ENCODE measurements at regions not wholly inside any gene's neighbourhood (a gene's known extent, or its start where the extent isn't known, plus 50 kb on each side); places are given as distances from the start of the nearest gene placed in this dataset.

DNA sequence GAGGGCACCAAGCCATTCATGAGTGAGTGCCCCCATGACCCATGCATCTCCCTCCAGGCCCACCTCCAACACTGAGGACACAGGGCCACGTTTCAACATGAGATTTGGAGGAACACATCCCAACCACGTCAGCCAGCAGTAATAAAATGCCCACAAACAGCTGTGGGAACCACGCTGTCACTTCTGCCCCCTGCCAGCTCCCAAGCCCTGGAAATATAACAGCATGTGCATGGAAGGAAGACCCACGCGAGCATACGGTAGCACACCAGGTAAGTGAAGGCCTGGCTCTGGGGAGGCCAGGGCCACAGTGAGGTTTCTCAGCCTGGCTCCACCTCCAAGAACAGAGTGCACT, 168.9 kb upstream of the PFKP start:
- no peak for TF ChIP-seq CTCF (IDR thresholded peaks at IDR 0.05)
- TF ChIP-seq, protein P1, sequence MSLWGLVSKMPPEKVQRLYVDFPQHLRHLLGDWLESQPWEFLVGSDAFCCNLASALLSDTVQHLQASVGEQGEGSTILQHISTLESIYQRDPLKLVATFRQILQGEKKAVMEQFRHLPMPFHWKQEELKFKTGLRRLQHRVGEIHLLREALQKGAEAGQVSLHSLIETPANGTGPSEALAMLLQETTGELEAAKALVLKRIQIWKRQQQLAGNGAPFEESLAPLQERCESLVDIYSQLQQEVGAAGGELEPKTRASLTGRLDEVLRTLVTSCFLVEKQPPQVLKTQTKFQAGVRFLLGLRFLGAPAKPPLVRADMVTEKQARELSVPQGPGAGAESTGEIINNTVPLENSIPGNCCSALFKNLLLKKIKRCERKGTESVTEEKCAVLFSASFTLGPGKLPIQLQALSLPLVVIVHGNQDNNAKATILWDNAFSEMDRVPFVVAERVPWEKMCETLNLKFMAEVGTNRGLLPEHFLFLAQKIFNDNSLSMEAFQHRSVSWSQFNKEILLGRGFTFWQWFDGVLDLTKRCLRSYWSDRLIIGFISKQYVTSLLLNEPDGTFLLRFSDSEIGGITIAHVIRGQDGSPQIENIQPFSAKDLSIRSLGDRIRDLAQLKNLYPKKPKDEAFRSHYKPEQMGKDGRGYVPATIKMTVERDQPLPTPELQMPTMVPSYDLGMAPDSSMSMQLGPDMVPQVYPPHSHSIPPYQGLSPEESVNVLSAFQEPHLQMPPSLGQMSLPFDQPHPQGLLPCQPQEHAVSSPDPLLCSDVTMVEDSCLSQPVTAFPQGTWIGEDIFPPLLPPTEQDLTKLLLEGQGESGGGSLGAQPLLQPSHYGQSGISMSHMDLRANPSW (CRISPR knock-in tag; conservative IDR thresholded peaks at IDR 0.05; ENCODE audit: low read depth): no peak
- TF ChIP-seq TCF7 (CRISPR knock-in tag; IDR thresholded peaks at IDR 0.05; ENCODE audit: low read depth): no peak
- TF ChIP-seq MAX (CRISPR knock-in tag; IDR thresholded peaks at IDR 0.05): no peak
- TF ChIP-seq ZNF396 (CRISPR knock-in tag; IDR thresholded peaks at IDR 0.05; ENCODE audit: borderline replicate concordance): no peak
- TF ChIP-seq, protein P2, sequence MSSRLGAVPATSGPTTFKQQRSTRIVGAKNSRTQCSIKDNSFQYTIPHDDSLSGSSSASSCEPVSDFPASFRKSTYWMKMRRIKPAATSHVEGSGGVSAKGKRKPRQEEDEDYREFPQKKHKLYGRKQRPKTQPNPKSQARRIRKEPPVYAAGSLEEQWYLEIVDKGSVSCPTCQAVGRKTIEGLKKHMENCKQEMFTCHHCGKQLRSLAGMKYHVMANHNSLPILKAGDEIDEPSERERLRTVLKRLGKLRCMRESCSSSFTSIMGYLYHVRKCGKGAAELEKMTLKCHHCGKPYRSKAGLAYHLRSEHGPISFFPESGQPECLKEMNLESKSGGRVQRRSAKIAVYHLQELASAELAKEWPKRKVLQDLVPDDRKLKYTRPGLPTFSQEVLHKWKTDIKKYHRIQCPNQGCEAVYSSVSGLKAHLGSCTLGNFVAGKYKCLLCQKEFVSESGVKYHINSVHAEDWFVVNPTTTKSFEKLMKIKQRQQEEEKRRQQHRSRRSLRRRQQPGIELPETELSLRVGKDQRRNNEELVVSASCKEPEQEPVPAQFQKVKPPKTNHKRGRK (CRISPR knock-in tag; IDR thresholded peaks at IDR 0.05; ENCODE audit: borderline replicate concordance): no peak
- no peak for TF ChIP-seq CREB1 (CRISPR knock-in tag; IDR thresholded peaks at IDR 0.05)
- TF ChIP-seq SP1 (CRISPR knock-in tag; conservative IDR thresholded peaks at IDR 0.05): no peak
- TF ChIP-seq ZNF121 (CRISPR knock-in tag; IDR thresholded peaks at IDR 0.05): no peak
